SK-N-SH (cell line): ENCODE measurements at regions not wholly inside any gene's neighbourhood (a gene's known extent, or its start where the extent isn't known, plus 50 kb on each side); places are given as distances from the start of the nearest gene placed in this dataset.

ENCODE experiments used
- CTCF ChIA-PET: fragments of 300-600, 350-600 bp; formaldehyde crosslinking; extraction: SDS; loops from one replicate; lab custom pipeline; 2021; lab: Yijun Ruan, JAX
- POLR2A ChIA-PET: fragments of 350-600 bp; sonication (Branson Sonifier 250); formaldehyde crosslinking; extraction: SDS; loops from one replicate; lab custom pipeline; 2020; ENCODE audit warnings: antibody characterized with exemption, inconsistent platforms; lab: Yijun Ruan, JAX
- DNase-seq: peaks from one replicate; pipeline ENCODE4 v3.0.0; 2012
- H2AFZ ChIP-seq: fragments of 200-600 bp; sonication (generic); 2 replicates; pipeline ENCODE4 v1.8.1; 2016; ENCODE audit warnings: antibody characterized with exemption, mild to moderate bottlenecking, low read depth
- H3F3A ChIP-seq: fragments of 200-600 bp; sonication (generic); replicated peaks from 2 replicates; pipeline ENCODE3; 2016; ENCODE audit warnings: antibody characterized with exemption, mild to moderate bottlenecking; ENCODE audit not compliant: insufficient read depth
- H3K27ac ChIP-seq, 2 experiments: fragments of 200-500 bp in 1 of 2; fragments of 200-600 bp in 1 of 2; sonication (Bioruptor generic) in 1 of 2; sonication (generic), shearing (Covaris generic) in 1 of 2; 2 replicates each; pipeline versions ENCODE4 v1.5.1 to v1.6.1; 2014 to 2016; ENCODE audit warnings: low read depth in 2 of 2, inconsistent platforms in 1 of 2, low read length in 1 of 2, mild to moderate bottlenecking in 1 of 2, mixed read lengths in 1 of 2
- H3K27me3 ChIP-seq: fragments of 200-600 bp; sonication (generic), shearing (Covaris generic); 2 replicates; pipeline ENCODE4 v1.6.1; 2016; ENCODE audit warnings: mixed run types; ENCODE audit not compliant: insufficient read depth
- H3K36me3 ChIP-seq, 2 experiments: fragments of 200-500 bp in 1 of 2; fragments of 200-600 bp in 1 of 2; sonication (Bioruptor generic) in 1 of 2; sonication (generic) in 1 of 2; replicated peaks in 1 of 2; 2 replicates each; pipeline versions ENCODE3 to v1.5.1; 2014 to 2016; ENCODE audit warnings: low read length in 1 of 2, mild to moderate bottlenecking in 1 of 2; ENCODE audit not compliant: insufficient read depth in 2 of 2, control insufficient read depth in 1 of 2
- H3K4me1 ChIP-seq, 2 experiments: fragments of 200-500 bp in 1 of 2; fragments of 200-600 bp in 1 of 2; sonication (Bioruptor generic) in 1 of 2; sonication (generic), shearing (Covaris generic) in 1 of 2; 2 replicates each; pipeline versions ENCODE4 v1.5.1 to v1.6.1; 2014 to 2016; ENCODE audit warnings: low read depth in 1 of 2, low read length in 1 of 2, mixed run types in 1 of 2; ENCODE audit not compliant: insufficient read depth in 2 of 2, control insufficient read depth in 1 of 2
- H3K4me2 ChIP-seq: fragments of 200-600 bp; sonication (generic), shearing (Covaris generic); 2 replicates; pipeline ENCODE4 v1.6.1; 2017; ENCODE audit warnings: mixed run types
- H3K4me3 ChIP-seq, 2 experiments: fragments of 200-500 bp in 1 of 2; fragments of 200-600 bp in 1 of 2; sonication (Bioruptor generic) in 1 of 2; sonication (generic), shearing (Covaris generic) in 1 of 2; 2 replicates each; pipeline versions ENCODE4 v1.5.1 to v1.8.1; 2014 to 2016; ENCODE audit warnings: low read depth in 2 of 2, inconsistent platforms in 1 of 2, low read length in 1 of 2, mild to moderate bottlenecking in 1 of 2, mixed read lengths in 1 of 2, moderate library complexity in 1 of 2
- H3K79me2 ChIP-seq: fragments of 200-600 bp; sonication (generic); 2 replicates; pipeline ENCODE4 v1.8.1; 2017; ENCODE audit warnings: mild to moderate bottlenecking; ENCODE audit not compliant: insufficient read depth
- H3K9ac ChIP-seq: fragments of 200-600 bp; sonication (generic); 2 replicates; pipeline ENCODE4 v1.6.1; 2017; ENCODE audit warnings: mixed run types
- H3K9me2 ChIP-seq: fragments of 200-600 bp; sonication (generic); 2 replicates; pipeline ENCODE4 v1.6.1; 2017; ENCODE audit warnings: mixed run types
- H3K9me3 ChIP-seq: fragments of 200-600 bp; sonication (generic); 2 replicates; pipeline ENCODE4 v1.6.1; 2017; ENCODE audit warnings: mixed run types, mild to moderate bottlenecking, moderate library complexity
- H4K20me1 ChIP-seq: fragments of 200-600 bp; sonication (generic); 2 replicates; pipeline ENCODE4 v1.6.1; 2017; ENCODE audit warnings: mild to moderate bottlenecking, mixed run types; ENCODE audit not compliant: insufficient read depth
- EP300 ChIP-seq, 2 experiments: IDR thresholded peaks; 2 replicates each; pipeline versions ENCODE4 v1.4.0 to v1.6.1; 2012; ENCODE audit warnings: borderline replicate concordance in 1 of 2, low read depth in 1 of 2, low read length in 1 of 2
- JUND ChIP-seq: IDR thresholded peaks from 2 replicates; pipeline ENCODE4 v1.4.0; 2012
- MEF2A ChIP-seq: IDR thresholded peaks from 2 replicates; pipeline ENCODE4 v1.4.0; 2012; ENCODE audit warnings: low read depth, borderline replicate concordance
- MXI1 ChIP-seq: IDR thresholded peaks from 2 replicates; pipeline ENCODE4 v1.6.1; 2012; ENCODE audit warnings: mild to moderate bottlenecking, low read depth, low read length, improper control_type of control experiment
- NFIC ChIP-seq: IDR thresholded peaks from 2 replicates; pipeline ENCODE4 v1.4.0; 2012; ENCODE audit warnings: borderline replicate concordance
- RFX5 ChIP-seq: IDR thresholded peaks from 2 replicates; pipeline ENCODE4 v1.6.1; 2012; ENCODE audit warnings: mild to moderate bottlenecking, improper control_type of control experiment, low read length
- RXRA ChIP-seq: IDR thresholded peaks from 2 replicates; pipeline ENCODE4 v1.4.0; 2012; ENCODE audit warnings: low read depth, mild to moderate bottlenecking, borderline replicate concordance
- TCF12 ChIP-seq: IDR thresholded peaks from 2 replicates; pipeline ENCODE4 v1.4.0; 2012
- TEAD4 ChIP-seq: IDR thresholded peaks from 2 replicates; pipeline ENCODE4 v1.4.0; 2012; ENCODE audit warnings: mild to moderate bottlenecking, borderline replicate concordance; ENCODE audit not compliant: insufficient read depth
- WGBS: methylation state at CpG from one replicate; pipeline ENCODE4 v1.1.6; 2017; ENCODE audit warnings: low lambda C conversion rate; 5-methylcytosine and 5-hydroxymethylcytosine counted together
- TF ChIP-seq, protein P1 (sequence below): fragments of 200-600 bp; sonication (generic); IDR thresholded peaks from 2 replicates; pipeline ENCODE4 v1.6.1; 2017; ENCODE audit warnings: antibody characterized with exemption, mild to moderate bottlenecking, moderate library complexity
- TF ChIP-seq, protein P2 (sequence below): IDR thresholded peaks from 2 replicates; pipeline ENCODE4 v1.4.0; 2012; ENCODE audit warnings: low read depth, borderline replicate concordance
- TF ChIP-seq, protein P3 (sequence below): IDR thresholded peaks from 2 replicates; pipeline ENCODE4 v1.6.1; 2012; ENCODE audit warnings: mild to moderate bottlenecking, low read depth, low read length, moderate library complexity
- TF ChIP-seq, protein P4 (sequence below): fragments of 150-350 bp; IDR thresholded peaks from 2 replicates; pipeline ENCODE4 v1.6.1; 2016; ENCODE audit warnings: mild to moderate bottlenecking, low read depth, low read length
- TF ChIP-seq, protein P5 (sequence below): IDR thresholded peaks from 2 replicates; pipeline ENCODE4 v1.4.0; 2012; ENCODE audit warnings: low read depth
- TF ChIP-seq, protein P6 (sequence below): fragments of 150-350 bp; IDR thresholded peaks from 2 replicates; pipeline ENCODE4 v1.6.1; 2017; ENCODE audit warnings: antibody characterized with exemption, low read length, low read depth, borderline replicate concordance

DNA sequence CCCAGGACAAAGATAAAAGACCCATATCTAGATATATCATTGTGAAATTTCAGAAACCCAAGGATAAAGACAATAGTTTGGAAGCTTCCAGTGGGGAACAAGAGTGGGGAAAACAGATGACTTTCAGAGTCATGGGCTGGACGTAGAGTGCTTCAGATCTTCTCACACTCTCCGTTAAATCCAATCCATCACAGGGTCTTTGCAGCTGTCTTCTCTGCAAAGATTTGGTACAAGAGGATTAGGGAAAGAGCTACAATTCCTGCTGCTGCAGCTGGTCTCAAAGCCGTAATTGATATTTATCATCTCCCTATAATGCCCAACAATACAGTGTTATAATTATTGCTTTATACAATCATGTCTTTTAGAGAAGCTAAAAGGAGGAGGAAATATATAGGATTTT is 63.4 kb upstream of the CLPB start:
- H3K4me3 ChIP-seq = no peak overlapping the region
- no peak overlapping the region for H3K4me2 ChIP-seq
- 66% methylated on average over 3 of the region's 3 CpGs for WGBS
- H3K79me2 ChIP-seq = no peaks in the 10 kb centered on the region
- H3K27me3 ChIP-seq = peaks cover 5% of the 10 kb centered on the region; the same call in 1 of the 2 replicates
- no peak for DNase-seq
- H2AFZ ChIP-seq = no peak overlapping the region
- H3K9me2 ChIP-seq = no peaks in the 10 kb centered on the region
- ChIA-PET POLR2A (no interaction called here), CTCF (interaction anchor here (0.7 to 1.3 kb wide), 2 partner anchors 26 to 76 kb away, joined by 3 to 5 read pairs; no protein-coding TSS in a partner anchor)
- H3K27ac ChIP-seq = no peak overlapping the region
- no peak overlapping the region for H3K9ac ChIP-seq
- H3F3A ChIP-seq = no peaks in the 10 kb centered on the region
- TF ChIP-seq TCF12 (no peak), MXI1 (no peak), TEAD4 (no peak), RFX5 (no peak), NFIC (no peak), MEF2A (no peak), RXRA (no peak), JUND (no peak), EP300 (IDR thresholded peaks at IDR 0.05; ENCODE audit: borderline replicate concordance in 1 of 2, low read depth in 1 of 2, low read length in 1 of 2) (no peak)
- TF ChIP-seq, protein P1, sequence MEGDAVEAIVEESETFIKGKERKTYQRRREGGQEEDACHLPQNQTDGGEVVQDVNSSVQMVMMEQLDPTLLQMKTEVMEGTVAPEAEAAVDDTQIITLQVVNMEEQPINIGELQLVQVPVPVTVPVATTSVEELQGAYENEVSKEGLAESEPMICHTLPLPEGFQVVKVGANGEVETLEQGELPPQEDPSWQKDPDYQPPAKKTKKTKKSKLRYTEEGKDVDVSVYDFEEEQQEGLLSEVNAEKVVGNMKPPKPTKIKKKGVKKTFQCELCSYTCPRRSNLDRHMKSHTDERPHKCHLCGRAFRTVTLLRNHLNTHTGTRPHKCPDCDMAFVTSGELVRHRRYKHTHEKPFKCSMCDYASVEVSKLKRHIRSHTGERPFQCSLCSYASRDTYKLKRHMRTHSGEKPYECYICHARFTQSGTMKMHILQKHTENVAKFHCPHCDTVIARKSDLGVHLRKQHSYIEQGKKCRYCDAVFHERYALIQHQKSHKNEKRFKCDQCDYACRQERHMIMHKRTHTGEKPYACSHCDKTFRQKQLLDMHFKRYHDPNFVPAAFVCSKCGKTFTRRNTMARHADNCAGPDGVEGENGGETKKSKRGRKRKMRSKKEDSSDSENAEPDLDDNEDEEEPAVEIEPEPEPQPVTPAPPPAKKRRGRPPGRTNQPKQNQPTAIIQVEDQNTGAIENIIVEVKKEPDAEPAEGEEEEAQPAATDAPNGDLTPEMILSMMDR = no peak
- TF ChIP-seq, protein P2, sequence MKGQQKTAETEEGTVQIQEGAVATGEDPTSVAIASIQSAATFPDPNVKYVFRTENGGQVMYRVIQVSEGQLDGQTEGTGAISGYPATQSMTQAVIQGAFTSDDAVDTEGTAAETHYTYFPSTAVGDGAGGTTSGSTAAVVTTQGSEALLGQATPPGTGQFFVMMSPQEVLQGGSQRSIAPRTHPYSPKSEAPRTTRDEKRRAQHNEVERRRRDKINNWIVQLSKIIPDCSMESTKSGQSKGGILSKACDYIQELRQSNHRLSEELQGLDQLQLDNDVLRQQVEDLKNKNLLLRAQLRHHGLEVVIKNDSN = no peak
- TF ChIP-seq, protein P3, sequence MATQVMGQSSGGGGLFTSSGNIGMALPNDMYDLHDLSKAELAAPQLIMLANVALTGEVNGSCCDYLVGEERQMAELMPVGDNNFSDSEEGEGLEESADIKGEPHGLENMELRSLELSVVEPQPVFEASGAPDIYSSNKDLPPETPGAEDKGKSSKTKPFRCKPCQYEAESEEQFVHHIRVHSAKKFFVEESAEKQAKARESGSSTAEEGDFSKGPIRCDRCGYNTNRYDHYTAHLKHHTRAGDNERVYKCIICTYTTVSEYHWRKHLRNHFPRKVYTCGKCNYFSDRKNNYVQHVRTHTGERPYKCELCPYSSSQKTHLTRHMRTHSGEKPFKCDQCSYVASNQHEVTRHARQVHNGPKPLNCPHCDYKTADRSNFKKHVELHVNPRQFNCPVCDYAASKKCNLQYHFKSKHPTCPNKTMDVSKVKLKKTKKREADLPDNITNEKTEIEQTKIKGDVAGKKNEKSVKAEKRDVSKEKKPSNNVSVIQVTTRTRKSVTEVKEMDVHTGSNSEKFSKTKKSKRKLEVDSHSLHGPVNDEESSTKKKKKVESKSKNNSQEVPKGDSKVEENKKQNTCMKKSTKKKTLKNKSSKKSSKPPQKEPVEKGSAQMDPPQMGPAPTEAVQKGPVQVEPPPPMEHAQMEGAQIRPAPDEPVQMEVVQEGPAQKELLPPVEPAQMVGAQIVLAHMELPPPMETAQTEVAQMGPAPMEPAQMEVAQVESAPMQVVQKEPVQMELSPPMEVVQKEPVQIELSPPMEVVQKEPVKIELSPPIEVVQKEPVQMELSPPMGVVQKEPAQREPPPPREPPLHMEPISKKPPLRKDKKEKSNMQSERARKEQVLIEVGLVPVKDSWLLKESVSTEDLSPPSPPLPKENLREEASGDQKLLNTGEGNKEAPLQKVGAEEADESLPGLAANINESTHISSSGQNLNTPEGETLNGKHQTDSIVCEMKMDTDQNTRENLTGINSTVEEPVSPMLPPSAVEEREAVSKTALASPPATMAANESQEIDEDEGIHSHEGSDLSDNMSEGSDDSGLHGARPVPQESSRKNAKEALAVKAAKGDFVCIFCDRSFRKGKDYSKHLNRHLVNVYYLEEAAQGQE = no peak
- TF ChIP-seq, protein P4, sequence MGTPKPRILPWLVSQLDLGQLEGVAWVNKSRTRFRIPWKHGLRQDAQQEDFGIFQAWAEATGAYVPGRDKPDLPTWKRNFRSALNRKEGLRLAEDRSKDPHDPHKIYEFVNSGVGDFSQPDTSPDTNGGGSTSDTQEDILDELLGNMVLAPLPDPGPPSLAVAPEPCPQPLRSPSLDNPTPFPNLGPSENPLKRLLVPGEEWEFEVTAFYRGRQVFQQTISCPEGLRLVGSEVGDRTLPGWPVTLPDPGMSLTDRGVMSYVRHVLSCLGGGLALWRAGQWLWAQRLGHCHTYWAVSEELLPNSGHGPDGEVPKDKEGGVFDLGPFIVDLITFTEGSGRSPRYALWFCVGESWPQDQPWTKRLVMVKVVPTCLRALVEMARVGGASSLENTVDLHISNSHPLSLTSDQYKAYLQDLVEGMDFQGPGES = no peak
- TF ChIP-seq, protein P5, sequence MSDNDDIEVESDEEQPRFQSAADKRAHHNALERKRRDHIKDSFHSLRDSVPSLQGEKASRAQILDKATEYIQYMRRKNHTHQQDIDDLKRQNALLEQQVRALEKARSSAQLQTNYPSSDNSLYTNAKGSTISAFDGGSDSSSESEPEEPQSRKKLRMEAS = no peak
- TF ChIP-seq, protein P6, sequence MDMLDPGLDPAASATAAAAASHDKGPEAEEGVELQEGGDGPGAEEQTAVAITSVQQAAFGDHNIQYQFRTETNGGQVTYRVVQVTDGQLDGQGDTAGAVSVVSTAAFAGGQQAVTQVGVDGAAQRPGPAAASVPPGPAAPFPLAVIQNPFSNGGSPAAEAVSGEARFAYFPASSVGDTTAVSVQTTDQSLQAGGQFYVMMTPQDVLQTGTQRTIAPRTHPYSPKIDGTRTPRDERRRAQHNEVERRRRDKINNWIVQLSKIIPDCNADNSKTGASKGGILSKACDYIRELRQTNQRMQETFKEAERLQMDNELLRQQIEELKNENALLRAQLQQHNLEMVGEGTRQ = no peak
- TF ChIP-seq, all 33 proteins: peak for 0
- Histone ChIP-seq H4K20me1 (no peaks in the 10 kb centered on the region), H3K4me1 (no peaks in the 10 kb centered on the region; a peak in 1 of 4 replicates), H3K36me3 (no peaks in the 10 kb centered on the region), H3K9me3 (no peaks in the 10 kb centered on the region)
